A549 (cell line): ENCODE measurements at regions not wholly inside any gene's neighbourhood (a gene's known extent, or its start where the extent isn't known, plus 50 kb on each side); places are given as distances from the start of the nearest gene placed in this dataset.

Experiments used
- ATAC-seq, 2 experiments: fragments of 200-7000 bp in 1 of 2; fragments of >200 bp in 1 of 2; cut with Nextera tagmentation in 1 of 2; cut with Tn5 transposase in 1 of 2; 3 replicates each; pipeline versions ENCODE4 v1.8.0 to v1.9.1; 2018 to 2020; ENCODE audit warnings: mild to moderate bottlenecking in 1 of 2, moderate library complexity in 1 of 2
- CTCF ChIA-PET: fragments of 300-600 bp; sonication (Branson Sonifier 250); formaldehyde crosslinking; extraction: SDS; loops from one replicate; lab custom pipeline; 2021; ENCODE audit warnings: antibody characterized with exemption, inconsistent platforms; lab: Yijun Ruan, JAX
- POLR2A ChIA-PET: fragments of 350-600 bp; formaldehyde crosslinking; extraction: SDS; loops from one replicate; lab custom pipeline; 2021; ENCODE audit warnings: antibody characterized with exemption, inconsistent platforms; lab: Yijun Ruan, JAX
- DNase-seq, 2 experiments: peaks; one replicate each; pipeline versions ENCODE4 v3.0.0 to v3.0.0-alpha.2; 2011 to 2016; ENCODE audit warnings: low read depth in 1 of 2, low spot score in 1 of 2
- FAIRE-seq: peaks from 2 replicates; lab custom pipeline; 2011; peaks lifted over from hg19 to GRCh38; lab: Jason Lieb, UNC
- H3K27ac ChIP-seq, 2 experiments: fragments of >200 bp; sonication (Bioruptor Twin); formaldehyde crosslinking; 3 replicates each; pipeline ENCODE4 v1.5.1; 2016 to 2017
- H3K4me1 ChIP-seq: fragments of >200 bp; sonication (Bioruptor Twin); formaldehyde crosslinking; 3 replicates; pipeline ENCODE4 v1.6.1; 2016
- H3K4me2 ChIP-seq: fragments of >200 bp; sonication (Bioruptor Twin); formaldehyde crosslinking; 3 replicates; pipeline ENCODE4 v1.6.1; 2016
- H3K4me3 ChIP-seq: fragments of >200 bp; sonication (Bioruptor Twin); formaldehyde crosslinking; 3 replicates; pipeline ENCODE4 v1.5.1; 2016
- H3K9me3 ChIP-seq: fragments of >200 bp; sonication (Bioruptor Twin); formaldehyde crosslinking; 3 replicates; pipeline ENCODE4 v1.6.1; 2016
- BCL3 ChIP-seq: fragments of >200 bp; sonication (Bioruptor Twin); formaldehyde crosslinking; IDR thresholded peaks from 3 replicates; pipeline ENCODE4 v1.6.1; 2016
- CEBPB ChIP-seq, 2 experiments: fragments of >200 bp in 1 of 2; sonication (Bioruptor Twin) in 1 of 2; formaldehyde crosslinking in 1 of 2; IDR thresholded peaks; 2 replicates each; pipeline ENCODE4 v1.6.1; 2012 to 2016
- CHD2 ChIP-seq: fragments of 150-350 bp; IDR thresholded peaks from 2 replicates; pipeline ENCODE4 v1.6.1; 2014; ENCODE audit warnings: low read length; ENCODE audit not compliant: partially characterized antibody
- CHD4 ChIP-seq: fragments of 200-600 bp; sonication (generic); IDR thresholded peaks from 2 replicates; pipeline ENCODE4 v1.6.1; 2016; ENCODE audit warnings: antibody characterized with exemption, mild to moderate bottlenecking, borderline replicate concordance
- E2F6 ChIP-seq: IDR thresholded peaks from 2 replicates; pipeline ENCODE4 v1.6.1; 2012; ENCODE audit warnings: low read depth, borderline replicate concordance
- EP300 ChIP-seq, 2 experiments: fragments of >200 bp; sonication (Bioruptor Twin); formaldehyde crosslinking; IDR thresholded peaks; 2 replicates in 1 of 2; 3 replicates in 1 of 2; pipeline ENCODE4 v1.6.1; 2016 to 2017
- FOSB ChIP-seq: fragments of 250-450 bp; sonication (Bioruptor Pico); IDR thresholded peaks from 2 replicates; pipeline ENCODE4 v1.5.0; 2020; ENCODE audit warnings: mild to moderate bottlenecking, moderate library complexity
- FOSL2 ChIP-seq, 2 experiments: fragments of 450-650 bp in 1 of 2; fragments of >200 bp in 1 of 2; sonication (Bioruptor Twin) in 1 of 2; formaldehyde crosslinking; IDR thresholded peaks; 2 replicates each; pipeline versions ENCODE4 v1.5.0 to v1.6.1; 2016 to 2020; ENCODE audit warnings: mild to moderate bottlenecking in 1 of 2, moderate library complexity in 1 of 2
- GATA3 ChIP-seq: IDR thresholded peaks from 2 replicates; pipeline ENCODE4 v1.6.1; 2012; ENCODE audit warnings: borderline replicate concordance
- HDAC2 ChIP-seq: fragments of 200-600 bp; sonication (generic); IDR thresholded peaks from 2 replicates; pipeline ENCODE4 v1.6.1; 2016
- HOXB13 ChIP-seq: fragments of 250-450 bp; sonication (Bioruptor Pico); IDR thresholded peaks from 2 replicates; pipeline ENCODE4 v1.5.0; 2020; ENCODE audit warnings: low read depth, mild to moderate bottlenecking, moderate library complexity
- HOXB5 ChIP-seq: fragments of 250-450 bp; sonication (Bioruptor Pico); IDR thresholded peaks from 2 replicates; pipeline ENCODE4 v1.5.0; 2020; ENCODE audit warnings: mild to moderate bottlenecking, moderate library complexity
- JUN ChIP-seq, 2 experiments: fragments of >200 bp; sonication (Bioruptor Twin); formaldehyde crosslinking; IDR thresholded peaks; 2 replicates in 1 of 2; 3 replicates in 1 of 2; pipeline ENCODE4 v1.6.1; 2016 to 2017
- JUNB ChIP-seq: fragments of >200 bp; sonication (Bioruptor Twin); formaldehyde crosslinking; IDR thresholded peaks from 2 replicates; pipeline ENCODE4 v1.6.1; 2016
- MYC ChIP-seq: IDR thresholded peaks from 2 replicates; pipeline ENCODE4 v1.6.1; 2012; ENCODE audit warnings: mild to moderate bottlenecking, inconsistent platforms, low read length, improper control_type of control experiment, borderline replicate concordance
- RAD21 ChIP-seq, 2 experiments: fragments of >200 bp in 1 of 2; sonication (Bioruptor Twin) in 1 of 2; formaldehyde crosslinking in 1 of 2; IDR thresholded peaks in 1 of 2; conservative IDR thresholded peaks in 1 of 2; 2 replicates in 1 of 2; 3 replicates in 1 of 2; pipeline ENCODE4 v1.6.1; 2012 to 2018; ENCODE audit warnings: inconsistent platforms in 1 of 2
- RNF2 ChIP-seq: fragments of 200-600 bp; sonication (generic); IDR thresholded peaks from 2 replicates; pipeline ENCODE4 v1.6.1; 2016; ENCODE audit warnings: low read depth, mild to moderate bottlenecking, antibody characterized with exemption, moderate library complexity, borderline replicate concordance
- USF2 ChIP-seq: fragments of 450-650 bp; IDR thresholded peaks from 2 replicates; pipeline ENCODE4 v1.6.1; 2014; ENCODE audit warnings: antibody characterized with exemption
- ZC3H11A ChIP-seq: fragments of 450-650 bp; IDR thresholded peaks from 2 replicates; pipeline ENCODE4 v1.6.1; 2014; ENCODE audit warnings: antibody characterized with exemption, mild to moderate bottlenecking
- WGBS: methylation state at CpG from one replicate; pipeline ENCODE4 v1.1.6; 2017; ENCODE audit errors: missing lambda C conversion rate; 5-methylcytosine and 5-hydroxymethylcytosine counted together
- TF ChIP-seq, protein P1 (sequence below): IDR thresholded peaks from 2 replicates; pipeline ENCODE4 v1.6.1; 2012

DNA sequence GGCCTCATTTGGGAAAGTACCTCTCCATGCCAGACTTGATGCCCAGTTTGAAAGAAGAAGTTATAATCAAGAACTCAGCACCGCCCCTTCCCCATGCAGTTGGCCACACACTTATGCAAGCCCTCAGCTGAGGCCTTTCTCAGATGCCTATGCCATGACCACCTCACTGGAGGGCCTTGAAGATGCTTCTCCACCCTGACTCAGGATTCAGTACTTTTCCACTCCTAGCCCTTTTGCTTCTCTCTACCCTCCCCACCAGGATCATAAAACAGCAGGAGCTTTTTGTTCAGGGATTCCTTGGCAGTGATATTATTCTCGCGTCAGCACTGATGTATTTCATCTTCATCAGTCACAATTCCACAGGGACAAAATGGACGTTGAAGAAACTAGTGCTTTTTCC is 313.5 kb downstream of the PYDC2 start:
- no peaks in the 10 kb centered on the region for H3K9me3 ChIP-seq
- no peak for FAIRE-seq
- peak overlapping the region; percentile 40 to 50; a peak in 3 of 6 replicates for H3K27ac ChIP-seq
- CTCF ChIA-PET: no interaction called here
- 20% methylated on average over 4 of the region's 4 CpGs for WGBS
- ATAC-seq: peak; percentile 84
- peaks cover 3% of the 10 kb centered on the region; the same call in 1 of the 3 replicates for H3K4me1 ChIP-seq
- H3K4me2 ChIP-seq: no peak overlapping the region
- POLR2A ChIA-PET: no interaction called here
- DNase-seq: peak; percentile 16 to 81
- no peak overlapping the region for H3K4me3 ChIP-seq
- no peak for TF ChIP-seq RNF2
- peak; percentile 13; the same call in 1 of the 2 replicates for TF ChIP-seq GATA3
- no peak for TF ChIP-seq CHD2
- peak in 1 of 2 experiments; percentile 45; a peak in 1 of 4 replicates for TF ChIP-seq CEBPB (IDR thresholded peaks at IDR 0.05)

GRCh38 chr3:191775451-191776233 is 314.7 kb downstream of the PYDC2 start:
- H3K9me3 ChIP-seq: no peaks in the 10 kb centered on the region
- WGBS: 37% methylated on average over 5 of the region's 5 CpGs
- no peak overlapping the region for H3K4me3 ChIP-seq
- H3K4me1 ChIP-seq: peaks cover 3% of the 10 kb centered on the region; the same call in 1 of the 3 replicates
- ATAC-seq: no peak
- POLR2A ChIA-PET: no interaction called here
- CTCF ChIA-PET: no interaction called here
- DNase-seq: peak in 1 of 2 experiments; percentile 20
- no peak for FAIRE-seq
- no peak overlapping the region for H3K4me2 ChIP-seq
- peak overlapping the region; percentile 33 to 43; a peak in 2 of 6 replicates for H3K27ac ChIP-seq
- TF ChIP-seq HOXB13 (CRISPR knock-in tag) (no peak), HOXB5 (no peak), EP300 (IDR thresholded peaks at IDR 0.05) (no peak), ZC3H11A (no peak)

GRCh38 chr3:191781044-191781443 is 320.1 kb downstream of the PYDC2 start:
- Histone ChIP-seq H3K4me3 (no peak overlapping the region), H3K4me2 (no peak overlapping the region), H3K9me3 (no peaks in the 10 kb centered on the region), H3K4me1 (no peaks in the 10 kb centered on the region), H3K27ac (no peak overlapping the region)
- 31% methylated on average over 4 of the region's 4 CpGs for WGBS
- ATAC-seq (no peak), DNase-seq (no peak), FAIRE-seq (no peak)
- CTCF ChIA-PET: no interaction called here
- no peak for TF ChIP-seq HOXB5
- TF ChIP-seq, protein P1, sequence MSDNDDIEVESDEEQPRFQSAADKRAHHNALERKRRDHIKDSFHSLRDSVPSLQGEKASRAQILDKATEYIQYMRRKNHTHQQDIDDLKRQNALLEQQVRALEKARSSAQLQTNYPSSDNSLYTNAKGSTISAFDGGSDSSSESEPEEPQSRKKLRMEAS: no peak
- TF ChIP-seq RAD21 (conservative IDR thresholded peaks at IDR 0.05 in 1 of 2, IDR thresholded peaks at IDR 0.05 in 1 of 2): no peak
- no peak for TF ChIP-seq CEBPB (IDR thresholded peaks at IDR 0.05)
- no peak for TF ChIP-seq MYC
- TF ChIP-seq CHD4: no peak
- no peak for TF ChIP-seq CHD2
- TF ChIP-seq JUN (IDR thresholded peaks at IDR 0.05): no peak
- TF ChIP-seq FOSB: no peak
- no peak for TF ChIP-seq FOSL2 (IDR thresholded peaks at IDR 0.05)
- TF ChIP-seq FOSL2 (CRISPR knock-in tag; IDR thresholded peaks at IDR 0.05): no peak
- TF ChIP-seq BCL3: no peak
- TF ChIP-seq USF2: no peak
- TF ChIP-seq E2F6: no peak
- TF ChIP-seq JUNB: no peak
- TF ChIP-seq HOXB13 (CRISPR knock-in tag): no peak
- TF ChIP-seq HDAC2: no peak
- TF ChIP-seq ZC3H11A: no peak
- POLR2A ChIA-PET: no interaction called here
